Activated CD4-positive, alpha-beta T cell treated with anti-CD3 and anti-CD28 coated beads, Interleukin-2, amount 50 U/mL, for 24 hours (primary cell): ENCODE measurements at regions not wholly inside any gene's neighbourhood (a gene's known extent, or its start where the extent isn't known, plus 50 kb on each side); places are given as distances from the start of the nearest gene placed in this dataset.

ENCODE experiments used
- DNase-seq, 2 donors: peaks; one replicate each; pipeline ENCODE4 v3.0.0-alpha.2; 2020; ENCODE audit warnings: low read depth in 1 of 2, low spot score in 1 of 2

DNA sequence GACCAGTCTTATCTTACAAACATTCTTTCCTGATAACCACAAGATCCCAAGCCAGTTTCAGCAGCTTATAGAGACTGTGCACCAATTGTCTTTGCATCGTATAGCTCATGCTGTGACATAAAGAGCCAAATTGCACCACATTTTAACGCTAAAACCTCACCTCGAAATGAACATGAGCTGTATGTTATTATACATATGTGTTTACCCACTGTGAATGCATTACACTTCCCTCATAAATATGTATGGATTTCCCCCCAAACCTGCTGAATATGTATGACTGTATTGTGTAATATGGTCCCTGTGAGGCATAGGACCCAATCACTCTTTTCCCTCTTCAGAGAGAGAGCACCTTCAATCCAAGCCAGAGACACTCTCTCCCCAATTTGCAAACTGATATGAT, 692.4 kb downstream of the NLGN4X start:
- no peak for DNase-seq

DNA sequence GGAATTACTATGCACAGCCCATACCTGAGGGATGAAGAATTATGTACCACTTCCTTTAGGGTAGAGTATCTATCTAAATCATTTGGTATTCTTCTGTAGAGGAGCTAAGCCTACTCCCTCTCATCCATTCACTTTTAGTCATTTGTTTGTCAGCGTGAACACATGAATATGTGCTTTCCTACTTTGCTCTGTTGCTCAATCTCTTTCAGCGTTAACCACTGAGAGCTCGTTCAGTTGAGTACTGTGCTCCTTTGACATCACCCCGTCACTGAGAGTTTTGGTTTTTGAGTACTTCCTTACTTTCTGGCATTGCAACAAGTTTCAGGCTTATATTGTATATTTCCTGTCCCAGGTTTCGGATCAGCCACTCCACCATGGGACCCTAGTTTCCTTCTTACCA, 700.6 kb downstream of the NLGN4X start:
- DNase-seq: no peak

DNA sequence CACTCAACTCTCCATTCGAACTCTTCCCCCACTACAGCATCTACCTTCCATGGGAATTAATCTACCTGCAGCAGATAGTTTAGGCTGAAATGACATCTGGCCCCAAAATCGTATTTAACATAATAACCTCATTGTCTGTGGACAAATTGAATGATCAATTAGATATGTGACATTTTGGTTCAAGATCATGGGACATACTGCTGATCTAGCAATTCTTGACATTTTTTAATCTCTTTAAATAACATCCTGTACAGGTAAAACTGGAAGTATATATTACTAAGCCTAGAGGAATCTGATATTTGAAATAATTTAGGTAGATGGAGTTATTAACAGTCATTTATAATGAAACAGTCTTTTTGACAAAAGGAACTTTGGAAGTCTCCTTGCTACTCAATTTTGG, 702.5 kb downstream of the NLGN4X start:
- DNase-seq: no peak

DNA sequence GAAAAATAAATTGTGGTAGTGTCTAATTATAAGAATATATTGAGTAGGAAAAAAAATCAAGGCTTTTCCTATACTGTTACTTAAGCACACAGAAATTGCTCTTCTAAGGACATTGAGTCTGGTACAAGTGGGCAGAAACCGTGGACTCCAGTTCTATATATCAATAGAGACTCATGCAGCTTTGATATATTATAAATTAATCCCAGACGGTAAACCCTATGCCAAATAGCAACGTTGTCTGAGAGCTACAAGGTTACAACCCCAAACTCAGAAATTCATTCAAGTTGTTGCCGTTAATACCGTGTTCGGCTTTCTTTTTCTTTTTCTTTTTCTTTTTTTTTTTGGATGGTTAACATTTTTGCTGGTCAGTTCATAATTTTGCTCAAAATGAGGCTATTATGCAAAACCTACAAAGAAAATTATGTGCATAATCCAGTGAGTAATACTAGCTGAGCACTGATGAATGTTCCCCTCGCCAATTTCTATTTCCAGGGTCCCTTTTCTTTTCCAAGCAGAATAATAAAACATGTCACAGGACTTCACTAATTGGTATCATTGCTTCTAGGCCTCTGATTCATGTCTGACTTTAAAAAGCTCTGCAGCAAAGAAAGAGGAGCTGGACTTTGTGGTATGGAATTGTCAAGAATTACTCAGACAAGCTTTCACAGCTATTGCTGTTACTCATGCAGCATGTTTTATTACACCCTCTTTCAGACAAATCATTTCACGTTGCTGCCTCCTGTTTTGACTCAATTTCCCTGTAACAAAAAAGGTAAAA, 737.7 kb downstream of the NLGN4X start:
- DNase-seq: no peak

DNA sequence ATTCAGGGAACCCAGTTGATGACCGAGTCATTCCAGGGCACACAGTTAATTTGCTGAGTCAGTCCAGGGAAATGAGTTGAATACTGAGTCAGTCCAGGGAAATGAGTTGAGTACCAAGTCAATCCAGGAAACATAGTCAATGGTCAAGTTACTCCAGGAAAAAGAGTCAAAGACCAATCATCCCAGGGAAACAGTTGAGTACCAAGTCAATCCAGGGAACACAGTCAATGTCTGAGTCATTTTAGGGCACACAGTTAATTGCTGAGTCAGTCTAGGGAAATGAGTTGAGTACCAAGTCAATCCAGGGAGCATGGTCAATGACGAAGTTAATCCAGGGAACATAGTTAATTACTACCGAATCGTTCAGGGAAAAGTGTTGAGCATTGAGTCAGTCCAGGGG, 754.4 kb downstream of the NLGN4X start:
- DNase-seq: no peak

DNA sequence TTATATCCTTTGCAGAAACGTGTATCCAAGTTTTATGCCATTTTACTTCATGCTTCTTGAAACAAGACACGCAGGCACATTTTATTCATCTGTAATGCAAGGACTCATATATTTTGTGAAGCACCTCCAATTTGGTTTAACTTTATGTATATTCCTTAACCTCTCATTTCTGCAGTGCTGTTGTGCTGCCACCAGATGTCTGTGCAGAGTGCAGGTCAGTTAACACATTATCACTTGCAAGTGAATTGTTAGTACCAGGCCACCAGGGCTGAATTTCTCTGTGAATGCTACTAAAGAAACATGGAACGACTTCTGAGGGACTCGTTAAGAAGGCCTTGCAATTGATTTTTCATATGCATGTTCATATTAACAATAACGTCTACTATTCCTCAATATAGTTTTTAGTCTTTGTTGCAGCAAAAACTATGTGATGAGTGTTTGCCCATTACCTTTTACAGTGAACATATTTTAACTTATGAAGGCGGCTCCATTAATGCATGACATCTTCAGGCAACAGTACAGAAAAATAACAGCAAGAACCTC, 770.3 kb downstream of the NLGN4X start:
- no peak for DNase-seq

DNA sequence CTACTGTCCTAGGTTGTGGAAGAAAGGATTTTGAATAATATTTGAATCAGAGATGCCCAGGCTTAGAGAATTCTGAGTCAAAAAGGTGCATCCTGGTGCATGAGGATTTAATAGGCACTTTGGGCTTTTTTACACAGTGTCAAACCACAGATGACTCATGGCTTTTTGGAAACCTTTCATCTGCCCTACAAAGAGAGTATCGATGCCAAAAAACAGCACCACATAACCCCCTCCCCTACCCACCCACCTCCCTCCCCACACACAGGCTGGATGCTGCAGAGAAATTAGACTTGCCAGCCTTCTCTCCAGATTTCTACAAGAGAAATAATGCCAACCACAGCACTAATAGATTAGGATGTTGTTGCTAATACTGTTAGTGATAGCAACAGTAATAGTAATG, 779.3 kb downstream of the NLGN4X start:
- DNase-seq: no peak

DNA sequence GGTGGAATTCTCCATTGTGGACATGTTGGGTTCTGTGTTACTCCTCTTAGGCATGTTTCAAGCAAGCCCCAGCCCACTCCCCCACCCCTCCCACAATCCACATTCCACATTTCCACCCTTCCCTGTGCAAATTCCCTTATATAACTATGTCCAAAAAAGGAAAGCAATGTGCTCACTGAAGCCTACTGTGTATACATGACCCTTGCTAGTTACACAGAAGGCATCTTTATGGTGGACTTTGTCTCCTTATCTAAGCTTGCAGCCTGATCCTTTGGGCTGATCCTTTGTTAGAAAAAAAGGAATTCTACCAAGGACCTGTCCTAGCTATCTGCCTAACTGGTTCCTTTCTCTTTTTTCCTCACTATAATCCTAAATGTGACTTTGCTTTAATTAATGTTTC, 796.8 kb downstream of the NLGN4X start:
- DNase-seq: no peak

DNA sequence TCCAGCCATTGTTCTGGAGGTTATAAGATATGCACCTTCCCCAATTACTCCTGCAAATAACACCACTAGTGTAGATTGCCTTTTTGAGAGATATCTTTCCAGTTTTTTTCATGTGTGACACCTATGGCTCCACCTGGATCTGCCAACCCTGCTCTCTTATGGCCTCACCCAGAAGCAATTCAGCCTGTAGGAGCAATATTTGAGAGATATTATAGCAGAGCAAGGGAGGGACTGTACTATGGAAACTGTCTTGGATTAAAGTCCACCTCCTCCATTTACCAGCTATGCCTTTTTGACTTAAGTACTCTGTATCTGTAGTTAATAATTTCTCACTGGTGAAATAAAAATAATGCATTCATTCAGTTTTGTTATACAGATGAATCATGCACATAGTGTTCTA, 803.5 kb downstream of the NLGN4X start:
- DNase-seq: no peak

DNA sequence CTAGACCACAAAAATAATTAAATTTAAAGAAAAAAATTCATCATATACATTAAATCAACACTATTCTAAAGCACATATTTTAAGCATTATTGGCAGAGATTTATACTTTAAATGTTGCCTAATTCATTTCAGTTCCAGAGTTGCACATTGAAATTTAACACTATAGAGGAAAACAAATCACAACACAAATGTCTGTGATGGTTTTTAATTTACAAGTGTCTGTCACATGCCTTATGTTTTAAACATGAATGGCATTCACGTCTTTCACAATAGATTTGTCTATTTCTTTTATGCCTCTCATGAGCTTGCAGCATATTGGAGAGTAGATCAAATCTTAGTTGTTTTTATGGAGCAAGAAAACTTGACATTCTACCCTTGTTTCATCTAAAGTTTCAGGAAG, 811.3 kb downstream of the NLGN4X start:
- DNase-seq: no peak

DNA sequence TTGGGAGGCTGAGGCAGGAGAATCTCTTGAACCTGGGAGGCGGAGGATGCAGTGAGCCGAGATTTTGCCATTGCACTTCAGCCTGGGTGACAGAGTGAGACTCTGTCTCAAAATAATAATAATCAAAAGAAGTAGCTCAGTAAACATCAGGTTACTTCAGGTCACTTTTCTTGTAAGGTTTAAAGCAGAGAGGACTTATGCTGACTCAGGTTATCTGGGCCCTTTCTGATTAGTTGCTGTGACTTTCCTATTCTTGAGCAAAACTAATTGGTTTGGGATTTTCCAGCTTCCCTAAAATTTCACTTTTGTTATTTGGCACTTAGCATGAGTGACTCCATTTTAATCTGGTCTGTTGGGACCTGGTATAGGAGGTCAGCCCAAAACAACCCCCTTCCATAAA, 812.9 kb downstream of the NLGN4X start:
- DNase-seq: no peak

DNA sequence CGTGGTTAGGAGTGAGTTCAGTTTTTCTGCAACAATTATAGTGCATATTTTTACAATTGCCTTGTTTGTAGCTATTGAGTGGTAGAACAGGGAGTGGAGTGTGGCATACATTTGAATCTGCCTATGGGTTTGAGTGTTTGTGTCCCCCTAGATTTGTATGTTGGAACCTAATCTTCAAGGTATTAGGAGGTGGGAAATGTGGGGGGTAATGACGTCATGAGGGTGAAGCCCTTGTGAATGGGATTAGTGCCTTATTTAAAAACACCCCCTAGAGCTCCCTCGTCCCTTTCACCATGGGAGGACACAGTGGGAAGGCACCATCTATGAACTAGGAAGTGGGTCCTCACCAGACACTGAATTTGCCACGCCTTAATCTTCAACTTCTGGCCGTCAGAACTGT, 819.6 kb downstream of the NLGN4X start:
- no peak for DNase-seq

DNA sequence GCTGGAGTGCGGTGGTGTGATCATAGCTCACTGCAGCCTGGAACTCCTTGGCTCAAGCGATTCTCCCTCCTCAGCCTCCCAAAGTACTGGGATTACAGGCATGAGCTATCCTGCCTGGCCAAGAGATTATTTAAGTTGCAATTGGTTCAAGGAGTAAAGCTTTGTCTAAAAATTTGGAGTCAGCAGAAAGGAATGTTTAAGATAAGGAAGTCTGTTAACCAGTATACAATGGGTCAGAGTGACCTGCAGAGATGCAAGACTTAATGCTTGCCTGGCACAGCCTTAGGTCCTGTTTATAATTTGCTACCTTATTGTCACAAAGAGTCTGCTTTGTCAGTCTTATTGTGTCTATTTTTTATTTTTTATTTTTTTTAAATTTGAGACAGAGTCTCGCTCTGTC, 826.2 kb downstream of the NLGN4X start:
- no peak for DNase-seq

DNA sequence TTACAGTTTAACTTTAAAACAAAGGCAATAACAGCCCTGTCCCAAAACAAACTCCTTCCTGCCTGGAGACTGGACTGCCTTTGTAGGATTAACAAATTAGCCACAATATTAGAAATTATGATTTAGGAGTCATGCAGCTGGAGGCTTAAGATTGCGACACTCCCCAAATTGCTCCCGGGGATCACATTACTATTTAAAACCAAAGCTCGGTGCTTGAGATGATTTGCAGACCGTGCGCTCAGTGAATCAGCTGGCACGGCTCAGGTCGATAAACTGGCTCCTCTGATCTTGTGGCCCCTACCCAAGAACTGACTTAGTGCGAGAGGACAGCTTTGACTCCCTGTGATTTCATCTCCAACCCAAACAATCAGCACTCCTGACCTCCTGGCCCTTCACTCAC, 829.3 kb downstream of the NLGN4X start:
- no peak for DNase-seq

DNA sequence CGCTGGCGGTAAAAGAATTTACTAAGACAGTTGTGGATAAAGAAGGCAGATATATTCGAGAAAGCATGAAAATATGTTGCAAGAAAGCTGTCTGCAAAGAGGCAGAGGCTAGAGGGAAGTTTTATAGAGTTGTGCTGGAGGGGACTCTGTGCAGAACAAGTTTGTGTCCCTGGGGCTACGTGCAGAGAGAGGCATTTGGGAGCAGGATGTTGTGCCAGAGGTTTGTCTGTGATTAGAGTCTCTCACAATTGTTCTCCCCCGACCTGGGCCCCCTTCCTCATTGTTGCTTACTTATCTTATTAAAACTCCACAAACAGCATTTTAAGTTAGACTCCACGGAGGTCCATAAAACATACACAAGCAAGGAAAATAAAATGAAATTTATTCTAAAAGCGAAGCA, 831.3 kb downstream of the NLGN4X start:
- no peak for DNase-seq

DNA sequence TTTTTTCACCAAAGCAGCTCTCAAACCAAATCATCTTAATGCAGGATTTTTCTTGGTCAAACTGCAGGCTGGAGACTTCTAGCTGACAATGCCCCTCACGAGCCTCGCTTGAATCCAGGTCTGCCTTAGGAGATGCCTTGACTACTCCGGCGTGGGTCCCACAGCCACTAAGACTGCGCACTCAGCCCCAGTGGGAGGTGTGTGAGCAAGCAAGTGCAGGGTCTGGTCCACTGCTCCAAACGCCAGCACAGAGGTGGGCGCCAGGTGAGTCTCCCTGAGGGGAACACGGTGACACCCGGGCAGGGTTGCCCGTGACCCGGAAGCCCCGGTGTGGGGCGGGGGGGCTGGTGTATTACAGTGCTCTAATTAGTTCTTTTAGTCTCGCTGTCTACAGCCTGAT, 838.3 kb downstream of the NLGN4X start:
- DNase-seq: no peak

DNA sequence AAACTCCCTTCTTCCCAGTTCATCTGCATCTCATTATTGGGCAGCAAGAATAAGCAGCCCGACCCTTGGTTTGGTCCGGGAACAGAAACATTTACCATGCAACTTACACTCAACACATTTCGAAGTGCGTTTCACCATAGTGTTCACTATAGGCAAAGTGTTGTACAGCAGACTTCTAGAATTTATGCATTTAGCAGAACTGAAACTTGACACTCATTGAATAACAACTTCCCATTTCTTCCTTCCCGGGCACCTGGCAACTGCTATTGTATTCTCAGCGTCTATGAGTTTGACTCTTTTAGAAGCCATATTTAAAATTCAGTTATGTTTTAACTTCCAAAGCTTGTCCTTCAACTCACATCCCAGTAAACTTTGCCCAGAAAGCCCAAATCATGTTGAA, 840.6 kb downstream of the NLGN4X start:
- DNase-seq: no peak

DNA sequence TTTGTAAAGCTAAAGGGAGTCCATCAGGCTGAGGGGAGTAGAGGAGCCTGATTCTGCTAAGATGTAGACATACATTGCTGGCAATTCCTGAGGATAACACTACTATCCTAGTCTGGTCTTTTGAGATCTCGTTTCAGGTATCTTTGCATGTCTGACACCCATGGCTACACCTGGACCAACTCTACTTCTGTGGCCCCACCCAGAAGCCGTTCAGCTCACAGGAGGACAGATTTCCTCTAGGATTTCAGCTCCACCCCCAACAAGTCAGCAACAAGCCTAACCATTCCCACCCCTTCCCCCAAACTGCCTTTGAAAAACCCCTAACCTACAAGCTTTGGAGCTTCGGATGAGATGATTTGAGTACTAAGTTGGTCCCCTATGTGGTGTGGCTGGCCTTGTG, 848.2 kb downstream of the NLGN4X start:
- DNase-seq: no peak

DNA sequence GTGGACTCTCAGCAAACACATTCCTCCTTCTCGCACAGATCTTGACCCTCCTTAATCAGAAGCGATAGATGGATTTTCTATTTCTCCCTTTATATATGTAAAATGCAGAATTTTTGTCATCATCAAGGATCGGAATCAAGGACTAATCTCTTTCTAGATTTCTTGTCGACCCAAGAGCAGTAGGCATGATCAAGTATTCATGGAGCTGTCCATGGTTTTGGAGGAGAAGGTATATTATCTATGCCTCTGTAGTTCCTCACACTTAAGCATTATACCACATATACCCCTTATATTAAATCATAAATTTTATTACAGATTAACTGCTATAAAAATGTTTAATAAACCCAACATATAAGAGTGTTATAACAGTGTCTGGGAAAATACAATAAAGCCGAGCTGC, 886.8 kb downstream of the NLGN4X start:
- DNase-seq: no peak

DNA sequence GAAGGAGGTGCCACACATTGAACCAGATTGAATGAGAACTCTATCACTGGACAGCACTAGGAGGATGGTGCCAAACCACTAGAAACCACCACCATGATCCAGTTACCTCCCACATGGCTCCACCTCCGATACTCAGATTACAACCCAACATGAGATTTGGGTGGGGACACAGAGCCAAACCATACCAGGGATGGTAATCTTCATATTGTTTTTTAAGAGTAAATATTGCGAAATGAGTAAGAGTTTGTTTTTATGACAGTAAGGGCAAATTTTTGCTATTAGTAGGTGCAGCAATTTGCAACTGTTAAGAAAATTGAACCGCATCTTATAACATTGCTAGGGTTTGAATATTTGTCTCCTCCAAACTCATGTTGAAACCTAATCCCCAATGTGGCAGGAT, 891.5 kb downstream of the NLGN4X start:
- DNase-seq: no peak

DNA sequence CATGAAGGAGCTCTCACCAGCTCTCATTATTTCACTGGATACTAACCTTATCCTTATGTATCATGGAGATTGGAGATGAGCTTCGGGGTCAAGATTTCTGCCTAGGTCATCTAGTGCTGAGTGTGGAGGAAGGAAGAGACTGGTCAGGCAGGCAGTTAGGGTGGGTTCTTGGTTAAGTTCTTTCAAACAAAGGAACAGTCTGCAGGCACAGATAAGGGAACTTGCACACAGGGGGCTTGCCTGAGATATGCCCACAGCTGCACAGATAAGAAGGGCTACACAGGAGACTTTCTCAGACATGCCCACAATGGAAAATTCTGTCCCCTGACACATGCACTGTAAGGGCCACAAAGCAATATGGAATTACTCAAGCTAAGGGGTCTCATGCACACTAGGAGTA, 904.1 kb downstream of the NLGN4X start:
- no peak for DNase-seq

DNA sequence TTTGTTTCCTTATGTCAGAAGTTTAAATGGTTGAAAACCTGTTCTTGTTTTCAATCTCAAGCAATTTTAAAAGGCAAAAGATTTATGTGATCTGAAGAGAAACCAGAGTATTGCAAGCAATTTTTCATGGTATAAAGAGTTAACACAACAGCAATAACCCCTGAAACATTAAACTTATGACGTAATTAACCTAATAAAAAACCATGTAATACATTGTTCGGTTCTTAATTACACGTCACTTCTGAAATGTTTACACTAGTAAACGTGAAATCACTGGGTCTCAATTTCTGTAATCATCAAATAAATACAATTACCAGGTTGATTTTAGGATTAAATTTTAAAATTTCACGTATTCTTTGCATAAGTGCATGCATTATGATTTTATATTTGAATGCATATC, 914.5 kb downstream of the NLGN4X start:
- DNase-seq: no peak

DNA sequence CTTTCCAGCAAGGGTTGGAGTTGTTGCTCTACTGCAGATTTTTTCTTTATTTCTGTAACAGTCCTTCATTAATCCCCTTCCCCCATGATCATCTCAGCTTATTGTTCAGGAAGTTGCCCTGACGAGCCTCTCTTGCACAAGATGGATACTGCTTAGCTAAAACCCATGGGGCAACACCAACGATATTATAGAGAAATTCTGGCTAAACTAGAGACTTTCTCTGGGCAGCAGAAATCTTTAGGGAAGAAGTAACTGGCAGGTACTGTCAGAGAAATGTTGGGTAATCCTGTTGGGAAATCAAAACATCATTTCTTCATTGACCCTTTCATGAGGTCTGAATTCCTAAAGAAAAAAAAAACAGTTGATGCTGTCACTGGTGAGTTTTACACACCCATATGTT, 921.3 kb downstream of the NLGN4X start:
- DNase-seq: no peak
